ENCODE measurements at regions not wholly inside any gene's neighbourhood (a gene's known extent, or its start where the extent isn't known, plus 50 kb on each side); places are given as distances from the start of the nearest gene placed in this dataset. TPM values are rescaled to one million over a fixed set of nuclear protein-coding genes. Genes with fewer than 3 reads are reported as not detected.

DNA sequence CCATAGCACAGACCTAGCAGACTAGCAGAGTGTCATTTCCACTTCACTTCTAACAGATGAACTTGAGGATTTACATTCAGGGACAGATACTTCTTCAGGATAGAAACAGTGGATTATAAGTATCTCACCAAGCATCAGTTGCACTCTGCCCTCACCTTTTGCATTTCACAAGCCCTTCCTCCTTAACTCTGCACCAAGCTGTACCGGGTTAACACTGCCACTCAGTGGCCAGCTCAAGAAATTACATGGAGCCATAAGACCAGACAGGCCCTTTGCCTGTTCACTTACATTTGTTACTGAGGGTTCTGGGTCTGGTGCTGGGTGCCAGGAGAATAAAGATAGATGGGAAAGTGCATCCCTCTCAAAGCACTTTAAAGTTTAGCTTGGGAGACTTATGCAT, 309.8 kb downstream of the SHANK2 start:
- no peak overlapping the region for H3K27ac ChIP-seq (ENCODE audit: low read depth)
- no peaks in the 10 kb centered on the region for H3K4me1 ChIP-seq (ENCODE audit: insufficient read depth)
- H3K36me3 ChIP-seq (ENCODE audit: insufficient read depth), result no peaks in the 10 kb centered on the region
- 81% methylated on average over 1 of the region's 1 CpG for WGBS
- no peak overlapping the region for H3K4me3 ChIP-seq (ENCODE audit: low read depth, low read length)
- no peak for DNase-seq (ENCODE audit: extremely low spot score)

DNA sequence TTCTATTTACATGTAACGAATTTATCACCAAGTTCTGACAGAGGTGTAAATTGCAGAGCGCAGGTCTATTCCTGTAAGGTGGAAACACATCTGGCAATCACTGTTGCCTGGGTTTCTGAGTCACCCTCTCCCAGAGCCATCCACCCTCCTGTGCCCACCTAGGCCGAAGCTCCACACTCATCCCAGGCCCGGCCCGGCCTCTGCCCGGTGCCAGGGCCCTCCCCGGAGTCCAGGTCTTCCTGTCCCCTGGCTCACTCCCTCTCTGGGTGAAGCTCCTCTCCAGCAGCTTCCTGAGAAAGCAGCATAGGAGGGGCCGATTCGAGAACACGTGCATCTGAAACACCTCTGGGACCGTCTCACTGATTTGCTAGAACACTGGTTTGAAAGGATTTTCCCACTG, 308.2 kb downstream of the SHANK2 start:
- 93% methylated on average over 11 of the region's 11 CpGs for WGBS
- no peak overlapping the region for H3K27ac ChIP-seq (ENCODE audit: low read depth)
- H3K36me3 ChIP-seq (ENCODE audit: insufficient read depth), result no peaks in the 10 kb centered on the region
- H3K4me1 ChIP-seq (ENCODE audit: insufficient read depth), result no peaks in the 10 kb centered on the region
- H3K4me3 ChIP-seq (ENCODE audit: low read depth, low read length), result no peak overlapping the region
- no peak for DNase-seq (ENCODE audit: extremely low spot score)

DNA sequence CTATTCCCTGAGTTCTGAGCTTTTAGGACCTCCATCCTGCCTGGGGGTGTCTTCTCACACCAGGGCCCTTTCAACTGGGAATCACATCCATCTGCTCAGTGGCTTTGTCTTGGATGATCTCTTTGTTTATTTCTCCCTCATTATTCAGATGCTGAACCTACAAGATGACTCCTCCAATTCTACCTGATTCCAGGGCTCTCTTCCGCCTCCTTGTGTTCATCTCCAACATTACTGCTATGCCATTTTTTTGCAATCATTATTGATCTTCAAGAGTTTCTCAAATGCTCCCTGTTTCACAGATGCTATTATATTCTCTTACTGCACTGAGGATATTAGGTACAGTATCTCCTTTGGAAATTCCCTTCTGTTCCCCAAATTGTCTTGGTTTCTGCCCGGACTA, 307.7 kb downstream of the SHANK2 start:
- 96% methylated on average over 2 of the region's 2 CpGs for WGBS
- H3K27ac ChIP-seq (ENCODE audit: low read depth), result no peak overlapping the region
- H3K36me3 ChIP-seq (ENCODE audit: insufficient read depth), result no peaks in the 10 kb centered on the region

DNA sequence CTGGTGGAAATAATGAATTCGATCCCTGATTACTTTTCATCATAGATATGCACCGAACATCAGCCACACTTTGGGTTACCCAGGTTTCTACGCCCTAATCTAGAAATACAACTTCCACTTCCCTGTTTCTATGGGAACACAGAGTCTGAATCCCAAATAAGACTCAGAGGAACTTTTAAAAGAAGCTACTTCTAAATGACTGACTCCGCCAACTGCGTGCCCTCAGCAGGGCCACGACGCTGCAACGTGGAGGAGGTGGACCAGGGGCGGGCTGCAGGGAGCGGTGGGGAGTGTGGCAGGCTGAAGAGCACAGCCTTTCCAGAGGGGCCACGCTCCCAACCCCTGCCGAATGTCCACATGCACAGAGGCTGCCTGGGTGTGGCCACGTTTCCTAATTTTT, 304.0 kb downstream of the SHANK2 start:
- 87% methylated on average over 13 of the region's 13 CpGs for WGBS
- H3K4me3 ChIP-seq (ENCODE audit: low read depth, low read length), result no peak overlapping the region
- H3K36me3 ChIP-seq (ENCODE audit: insufficient read depth), result no peaks in the 10 kb centered on the region
- H3K4me1 ChIP-seq (ENCODE audit: insufficient read depth), result no peaks in the 10 kb centered on the region
- no peak overlapping the region for H3K27ac ChIP-seq (ENCODE audit: low read depth)
- DNase-seq (ENCODE audit: extremely low spot score), result no peak

More for the DNA sequence above, 307.7 kb downstream of the SHANK2 start:
- no peaks in the 10 kb centered on the region for H3K4me1 ChIP-seq (ENCODE audit: insufficient read depth)
- DNase-seq (ENCODE audit: extremely low spot score), result no peak
- no peak overlapping the region for H3K4me3 ChIP-seq (ENCODE audit: low read depth, low read length)

DNA sequence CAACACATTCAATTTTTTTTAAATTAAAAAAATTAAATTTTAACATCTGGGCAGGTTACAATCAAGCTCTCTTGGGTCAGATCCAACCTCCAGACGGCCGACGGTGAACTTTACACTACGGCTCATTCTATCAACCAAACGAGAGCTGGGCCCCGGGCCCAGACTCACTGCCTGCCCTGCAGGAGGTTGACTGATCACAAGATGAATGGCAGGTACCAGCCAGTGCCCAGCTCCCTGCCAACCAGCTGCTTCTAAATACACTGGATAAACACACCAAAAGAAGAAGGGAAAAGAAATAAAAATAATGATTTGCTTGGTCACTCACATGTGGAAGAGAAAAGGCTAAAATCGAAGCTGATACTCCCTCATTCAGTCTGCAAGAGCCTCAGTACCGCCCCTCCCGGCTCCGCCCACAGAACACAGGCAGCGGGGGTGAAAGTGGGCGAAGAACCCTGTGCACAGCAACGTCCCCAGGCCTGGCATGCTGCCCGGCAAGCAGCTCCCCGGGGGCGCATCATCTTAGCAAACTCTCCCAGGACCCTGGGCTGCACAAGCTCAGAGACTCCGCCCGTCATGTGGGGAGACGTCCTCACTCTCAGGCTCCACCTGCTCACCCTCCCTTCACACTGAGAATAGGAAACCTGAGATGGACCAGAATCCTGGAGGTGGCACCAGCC, 303.4 kb downstream of the SHANK2 start:
- H3K4me3 ChIP-seq (ENCODE audit: low read depth, low read length), result no peak overlapping the region
- H3K27ac ChIP-seq (ENCODE audit: low read depth), result no peak overlapping the region
- WGBS, result 66% methylated on average over 19 of the region's 19 CpGs
- DNase-seq (ENCODE audit: extremely low spot score), result no peak
- H3K4me1 ChIP-seq (ENCODE audit: insufficient read depth), result no peaks in the 10 kb centered on the region
- H3K36me3 ChIP-seq (ENCODE audit: insufficient read depth), result no peaks in the 10 kb centered on the region

DNA sequence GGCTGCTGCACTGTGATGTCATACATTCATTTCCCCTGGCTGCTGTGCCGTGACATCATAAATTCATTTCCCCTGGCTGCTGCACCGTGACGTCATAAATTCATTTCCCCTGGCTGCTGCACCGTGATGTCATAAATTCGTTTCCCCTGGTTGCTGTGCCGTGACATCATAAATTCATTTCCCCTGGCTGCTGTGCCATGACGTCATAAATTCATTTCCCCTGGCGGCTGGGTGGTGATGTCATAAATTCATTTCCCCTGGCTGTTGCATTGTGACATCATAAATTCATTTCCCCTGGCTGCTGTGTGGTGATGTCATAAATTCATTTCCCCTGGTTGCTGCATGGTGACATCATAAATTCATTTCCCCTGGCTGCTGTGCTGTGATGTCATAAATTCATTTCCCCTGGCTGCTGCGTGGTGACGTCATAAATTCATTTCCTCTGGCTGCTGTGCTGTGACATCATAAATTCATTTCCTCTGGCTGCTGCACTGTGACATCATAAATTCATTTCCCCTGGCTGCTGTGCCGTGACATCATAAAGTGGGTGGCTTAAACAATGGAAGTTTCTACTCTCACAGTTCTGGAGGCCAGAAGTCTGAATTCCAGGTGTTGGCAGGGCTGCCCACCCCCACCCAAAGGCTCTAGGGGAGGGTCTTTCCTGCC, 301.1 kb downstream of the SHANK2 start:
- 89% methylated on average over 11 of the region's 11 CpGs for WGBS

DNA sequence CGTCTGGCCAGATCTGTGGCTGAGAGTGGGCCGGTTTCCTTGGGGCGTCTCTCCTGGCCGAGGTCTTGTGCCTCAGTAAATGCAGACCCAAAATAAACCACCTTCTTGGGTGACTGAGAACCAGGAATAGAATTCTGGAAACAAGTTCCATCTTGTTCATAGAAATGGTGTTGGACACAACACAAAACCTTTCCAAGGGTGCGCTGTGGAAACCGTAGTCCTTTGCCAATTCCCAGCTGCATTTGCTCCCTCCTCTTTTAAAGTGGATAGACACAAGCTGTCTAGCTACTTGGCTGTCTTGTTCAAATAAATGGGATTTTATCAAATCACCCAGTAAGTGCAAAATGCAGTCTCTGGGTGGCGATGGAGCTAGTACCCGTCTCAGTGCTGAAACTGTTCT, 300.2 kb downstream of the SHANK2 start:
- Histone ChIP-seq H3K27ac (ENCODE audit: low read depth) (no peak overlapping the region), H3K4me1 (ENCODE audit: insufficient read depth) (no peaks in the 10 kb centered on the region), H3K4me3 (ENCODE audit: low read depth, low read length) (no peak overlapping the region), H3K36me3 (ENCODE audit: insufficient read depth) (no peaks in the 10 kb centered on the region)
- DNase-seq (ENCODE audit: extremely low spot score), result no peak
- WGBS, result 71% methylated on average over 8 of the region's 8 CpGs

More for the DNA sequence above, 301.1 kb downstream of the SHANK2 start:
- H3K36me3 ChIP-seq (ENCODE audit: insufficient read depth), result no peaks in the 10 kb centered on the region
- H3K27ac ChIP-seq (ENCODE audit: low read depth), result no peak overlapping the region
- no peaks in the 10 kb centered on the region for H3K4me1 ChIP-seq (ENCODE audit: insufficient read depth)
- H3K4me3 ChIP-seq (ENCODE audit: low read depth, low read length), result no peak overlapping the region
- no peak for DNase-seq (ENCODE audit: extremely low spot score)

DNA sequence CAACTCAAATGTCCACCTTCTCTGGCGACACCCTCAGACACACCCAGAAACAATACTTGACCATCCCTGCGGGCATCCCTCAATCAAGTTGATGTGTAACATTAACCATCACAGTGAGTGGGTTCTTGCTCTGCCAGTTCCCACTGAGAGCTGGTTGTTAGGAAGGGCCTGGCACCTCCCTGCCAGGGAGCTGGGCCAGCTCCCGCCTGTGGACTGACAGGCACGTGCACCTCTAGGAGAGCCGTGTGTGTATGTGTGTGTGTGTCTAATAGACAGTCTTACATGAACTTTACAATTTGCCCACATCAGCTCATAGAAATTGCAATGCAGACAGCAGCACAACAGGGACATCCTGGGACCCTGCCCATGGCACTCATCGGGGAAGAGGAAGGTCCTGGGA, 298.7 kb downstream of the SHANK2 start:
- 93% methylated on average over 6 of the region's 6 CpGs for WGBS
- no peak for DNase-seq (ENCODE audit: extremely low spot score)
- H3K27ac ChIP-seq (ENCODE audit: low read depth), result no peak overlapping the region

DNA sequence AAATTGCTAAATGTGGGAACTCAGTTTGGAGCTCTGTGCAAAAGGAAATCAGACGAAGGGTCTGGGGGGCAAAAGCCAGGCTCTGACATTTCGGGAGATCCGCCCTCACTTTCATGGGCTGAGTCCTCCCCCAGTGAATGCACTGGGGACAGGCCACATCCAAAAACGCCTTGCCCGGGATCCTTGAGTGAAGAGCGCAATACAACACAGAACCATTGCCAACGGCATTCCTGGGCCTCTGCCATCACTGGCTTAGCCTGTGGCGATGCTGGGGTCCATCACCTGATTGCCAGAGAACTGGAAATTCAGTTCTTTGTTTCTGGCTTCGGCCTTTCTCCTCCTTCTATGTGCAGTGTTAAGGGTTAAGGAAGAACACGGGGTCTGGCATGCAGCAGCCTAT, 297.9 kb downstream of the SHANK2 start:
- 83% methylated on average over 10 of the region's 10 CpGs for WGBS
- Histone ChIP-seq H3K4me3 (ENCODE audit: low read depth, low read length) (no peak overlapping the region), H3K4me1 (ENCODE audit: insufficient read depth) (no peaks in the 10 kb centered on the region), H3K36me3 (ENCODE audit: insufficient read depth) (no peaks in the 10 kb centered on the region), H3K27ac (ENCODE audit: low read depth) (no peak overlapping the region)
- no peak for DNase-seq (ENCODE audit: extremely low spot score)

More for the DNA sequence above, 298.7 kb downstream of the SHANK2 start:
- Histone ChIP-seq H3K36me3 (ENCODE audit: insufficient read depth) (no peaks in the 10 kb centered on the region), H3K4me3 (ENCODE audit: low read depth, low read length) (no peak overlapping the region), H3K4me1 (ENCODE audit: insufficient read depth) (no peaks in the 10 kb centered on the region)

Small RNA genes lying in the stretch of these regions (small RNA-seq; reads per million reads assigned to genes)
- gene MIR3664 (0.15 reads per million), gene RF00019 (not detected)
